Hepatic stellate cell (primary cell): ENCODE measurements at regions not wholly inside any gene's neighbourhood (a gene's known extent, or its start where the extent isn't known, plus 50 kb on each side); places are given as distances from the start of the nearest gene placed in this dataset.
"Not testable (repeated sequence)": the region's sequence is repeated elsewhere in the genome, so short reads cannot be mapped to it uniquely, and the experiment has no call there.

Source experiments
- DNase-seq: peaks from one replicate; pipeline ENCODE4 v3.0.0; 2011; ENCODE audit warnings: low spot score

- not testable (repeated sequence) for DNase-seq
Observed at GRCh38 chr5:12573916-12574297, 669.7 kb upstream of the CTNND2 start.

DNA sequence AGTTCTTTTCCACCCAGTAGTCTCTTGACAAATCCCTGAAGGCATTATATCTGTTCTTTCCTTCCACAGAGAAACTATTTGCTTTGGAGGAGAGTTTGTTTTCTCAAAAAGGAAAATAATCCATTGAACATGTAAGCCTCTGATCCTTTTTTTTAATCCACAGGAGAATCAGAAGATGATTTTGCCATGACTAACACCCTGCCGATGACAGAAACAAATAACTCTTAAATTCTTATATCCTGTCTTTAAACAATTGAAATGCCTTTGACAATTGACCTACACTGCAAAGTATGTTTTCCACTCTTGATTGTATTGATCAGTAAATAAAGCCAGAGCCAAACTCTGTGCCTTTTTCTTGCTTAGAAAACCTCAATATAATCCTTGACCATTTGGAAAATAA, 666.4 kb upstream of the CTNND2 start:
- DNase-seq, result no peak

GRCh38 chr5:12566441-12566840, 662.2 kb upstream of the CTNND2 start:
- DNase-seq, result no peak

DNA sequence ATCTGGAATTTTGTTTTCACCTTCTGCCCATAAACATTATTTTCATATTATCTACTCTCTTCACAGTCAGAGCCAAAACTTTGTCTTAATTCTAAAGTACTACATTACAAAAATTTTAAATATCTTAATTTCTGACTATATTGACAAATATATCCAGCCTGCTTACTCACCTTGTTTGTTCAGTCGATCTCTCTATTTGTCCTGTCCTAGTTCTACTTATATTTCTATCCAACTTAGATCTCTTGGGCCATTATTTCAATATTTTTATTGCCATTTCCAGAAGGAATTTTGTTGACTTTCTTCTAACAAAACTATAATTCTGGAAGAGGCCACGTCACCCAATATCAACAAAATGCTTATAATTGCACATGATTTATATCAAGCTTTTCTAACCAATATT, 652.8 kb upstream of the CTNND2 start:
- no peak for DNase-seq

- DNase-seq, result no peak
Observed at GRCh38 chr5:12526113-12526512, 621.9 kb upstream of the CTNND2 start.

DNA sequence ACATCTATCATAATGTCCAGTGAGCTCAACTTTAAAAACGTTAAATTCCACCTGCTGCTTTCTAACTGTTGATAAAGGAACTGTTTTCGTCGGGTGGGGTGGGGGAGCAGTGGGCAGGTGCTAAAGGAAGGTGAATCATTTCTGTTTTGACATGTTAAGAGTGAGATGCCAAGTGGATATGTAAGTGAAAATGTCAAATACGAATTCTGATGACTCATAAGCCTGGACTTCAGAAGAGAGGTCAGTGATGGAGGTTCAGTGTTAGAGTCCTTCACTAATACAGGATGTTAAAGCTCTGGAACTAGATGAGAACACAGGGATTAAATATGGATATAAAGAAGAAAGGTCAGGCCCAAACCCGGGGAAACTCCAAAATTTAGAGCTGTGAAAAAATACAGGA, 617.9 kb upstream of the CTNND2 start:
- DNase-seq, result no peak

- not testable (repeated sequence) for DNase-seq
Observed at GRCh38 chr5:12504983-12505382, 600.7 kb upstream of the CTNND2 start.

DNA sequence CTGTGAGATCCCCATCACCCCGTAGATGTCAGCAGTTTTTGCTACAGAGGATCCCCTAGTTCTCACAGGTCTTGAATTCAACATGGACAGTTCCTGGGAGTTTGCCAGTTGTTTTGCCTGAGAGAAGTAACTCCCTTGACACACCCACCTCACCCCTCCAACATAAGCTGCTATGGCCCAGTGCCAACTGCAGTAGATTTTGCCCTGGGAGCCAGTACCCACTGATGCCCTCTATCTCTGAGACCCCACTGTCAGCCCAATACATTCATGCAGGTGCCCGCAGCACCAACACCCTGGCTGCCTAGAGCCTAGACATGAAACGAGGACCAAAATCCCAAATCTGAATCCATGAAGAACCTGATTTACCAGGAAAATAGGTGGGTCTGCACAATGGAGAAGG, 583.9 kb upstream of the CTNND2 start:
- DNase-seq, result no peak

GRCh38 chr5:12480487-12480886, 576.2 kb upstream of the CTNND2 start:
- DNase-seq, result no peak

GRCh38 chr5:12477554-12477953, 573.3 kb upstream of the CTNND2 start:
- no peak for DNase-seq

GRCh38 chr5:12467799-12468198, 563.6 kb upstream of the CTNND2 start:
- DNase-seq, result no peak

DNA sequence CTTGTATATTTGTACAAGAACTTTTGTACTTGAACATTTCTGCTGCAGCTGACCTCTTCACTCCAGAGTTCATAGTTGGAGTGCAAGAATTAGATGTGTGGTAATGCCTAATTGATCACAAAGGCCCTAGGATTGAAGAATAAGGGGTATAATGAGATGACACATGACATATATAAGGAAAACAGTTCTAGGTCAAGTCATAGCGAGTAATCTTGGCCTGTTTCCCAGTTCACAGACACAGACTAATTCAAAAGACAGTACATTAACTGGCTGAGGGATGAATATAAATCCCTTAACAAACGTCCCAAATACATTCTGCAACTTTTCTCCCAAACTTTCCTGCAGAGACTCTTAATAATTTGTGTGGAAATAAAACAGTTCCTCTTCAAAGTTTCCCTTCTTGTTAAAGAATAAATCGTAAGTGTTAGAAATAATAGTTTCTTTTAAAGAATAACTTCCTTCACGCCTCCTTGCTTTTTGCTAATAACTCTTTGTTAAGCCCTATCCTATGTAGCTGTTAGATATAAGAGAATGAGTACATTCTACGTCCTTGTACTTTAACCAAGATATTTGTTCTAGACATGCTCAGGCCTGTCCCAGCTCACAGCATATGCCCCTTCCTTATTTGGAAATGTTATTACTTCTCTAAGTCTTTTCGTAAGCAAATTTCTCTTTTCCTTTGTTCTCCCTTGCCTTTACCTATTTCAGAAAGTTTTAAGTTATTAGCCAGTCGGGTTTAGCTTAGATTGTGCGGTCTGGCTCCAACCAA, 556.4 kb upstream of the CTNND2 start:
- no peak for DNase-seq

- no peak for DNase-seq
Observed at GRCh38 chr5:12459326-12459725, 555.1 kb upstream of the CTNND2 start.

DNA sequence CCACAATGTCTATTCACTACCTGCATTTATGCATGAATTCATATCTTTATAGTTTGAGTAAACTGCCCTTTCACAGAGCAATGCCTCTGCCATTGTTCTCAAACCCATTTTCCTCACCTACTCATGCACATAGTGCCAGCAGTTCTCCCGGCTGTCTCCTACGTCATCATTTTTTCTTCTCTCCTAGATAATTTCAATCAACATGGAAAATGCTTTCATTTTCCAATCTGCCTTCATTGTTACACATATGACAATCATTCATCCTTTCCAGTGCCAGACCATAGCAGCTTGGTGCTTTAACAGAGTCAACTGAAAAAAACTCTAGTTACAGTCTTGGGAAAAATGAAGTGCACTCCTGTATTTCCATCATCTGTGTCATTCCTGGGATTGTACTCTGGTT, 514.8 kb upstream of the CTNND2 start:
- DNase-seq, result no peak

- no peak for DNase-seq
Observed at GRCh38 chr5:12413585-12413984, 509.3 kb upstream of the CTNND2 start.

DNA sequence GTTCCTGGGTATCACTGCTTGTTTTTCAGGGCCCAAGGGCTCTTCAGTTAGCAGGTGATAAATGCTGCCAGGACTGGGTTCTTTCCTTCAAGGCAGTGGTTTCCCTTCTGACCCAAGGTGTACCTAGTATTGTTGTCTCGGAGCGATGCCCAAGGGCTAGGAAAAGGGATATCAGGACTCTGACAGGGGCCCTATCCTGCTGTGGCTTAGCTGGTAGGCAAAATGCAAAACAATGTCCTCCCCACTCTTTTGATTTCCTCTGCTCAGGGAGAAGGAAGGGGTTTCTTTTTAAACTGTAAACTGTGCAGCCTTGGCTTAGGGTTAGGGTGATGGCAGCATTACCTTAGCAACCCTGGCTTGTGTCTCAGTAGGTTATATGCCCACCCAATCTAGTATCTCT, 508.8 kb upstream of the CTNND2 start:
- DNase-seq, result no peak

GRCh38 chr5:12399868-12400267, 495.6 kb upstream of the CTNND2 start:
- no peak for DNase-seq

- DNase-seq, result no peak
Observed at GRCh38 chr5:12392246-12392645, 488.0 kb upstream of the CTNND2 start.

GRCh38 chr5:12385095-12385494, 480.8 kb upstream of the CTNND2 start:
- no peak for DNase-seq

- DNase-seq, result no peak
Observed at GRCh38 chr5:12384005-12384404, 479.8 kb upstream of the CTNND2 start.

DNA sequence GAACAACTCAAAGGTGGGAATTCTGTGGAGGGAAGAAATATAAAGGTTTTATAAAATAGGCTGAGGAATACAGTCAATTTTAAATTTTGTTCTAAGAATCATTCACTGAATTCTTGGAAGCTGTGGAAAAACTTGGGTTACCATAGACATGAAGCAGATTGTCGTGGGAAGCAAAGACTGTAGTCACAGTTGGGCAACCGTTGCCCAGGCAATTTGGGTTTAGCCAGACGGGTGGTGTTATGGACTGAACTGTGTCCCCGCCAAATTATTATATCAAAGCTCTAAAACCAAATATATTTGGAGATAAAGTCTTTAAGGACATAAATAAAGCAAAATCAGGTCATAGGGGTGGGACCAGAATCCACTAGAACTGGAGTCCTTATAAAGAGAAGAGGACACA, 463.7 kb upstream of the CTNND2 start:
- no peak for DNase-seq

DNA sequence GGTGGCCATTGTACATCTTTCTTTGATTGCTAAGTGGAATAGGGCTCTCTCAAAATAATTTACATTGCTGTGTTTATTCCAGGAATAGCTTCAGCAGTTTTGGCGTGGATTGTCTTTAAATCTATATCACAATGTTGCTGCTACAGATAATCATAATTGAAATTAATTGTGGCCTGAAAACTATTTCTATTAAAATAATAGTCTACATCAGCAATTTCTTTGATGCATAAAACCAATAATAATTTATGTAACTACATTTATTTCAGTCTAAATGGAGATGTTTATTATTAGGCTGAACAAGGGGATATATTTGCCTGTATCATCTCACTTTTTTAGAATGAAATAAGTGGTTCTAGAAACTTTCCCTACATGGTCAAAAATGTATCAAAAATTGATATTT, 456.0 kb upstream of the CTNND2 start:
- no peak for DNase-seq

DNA sequence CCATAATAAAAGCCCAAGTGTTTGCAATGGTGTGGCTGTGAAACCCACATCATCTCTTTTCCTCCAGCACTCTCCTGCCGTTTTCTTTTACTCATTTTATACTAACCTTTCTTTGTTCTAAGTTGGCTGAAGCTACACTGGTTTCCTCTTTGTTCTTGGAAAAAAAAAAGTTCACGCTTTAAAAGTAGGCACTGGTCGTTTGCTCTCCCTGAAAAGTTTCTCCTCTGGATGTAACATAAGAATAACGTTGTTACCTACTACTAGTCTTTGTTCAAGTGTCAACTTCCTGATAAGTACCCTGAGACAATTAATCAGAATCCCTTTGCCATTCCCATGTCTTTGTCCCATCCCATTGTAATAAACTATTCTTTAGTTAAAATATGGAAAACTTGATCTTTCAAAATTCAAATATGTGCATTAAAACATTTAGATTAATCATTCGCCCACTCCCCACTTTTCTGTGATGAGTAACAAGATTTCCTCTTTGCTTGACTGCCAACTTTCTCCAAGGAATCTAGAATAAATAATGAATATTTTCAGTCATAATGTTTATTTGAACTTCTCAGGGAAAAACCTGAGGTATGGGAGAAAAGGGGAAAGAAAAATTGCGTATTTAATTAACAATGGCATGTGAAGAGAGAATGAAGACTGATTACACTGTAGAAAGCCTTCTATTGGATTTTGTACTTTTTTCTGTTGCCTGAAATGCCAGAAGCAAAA, 454.3 kb upstream of the CTNND2 start:
- DNase-seq, result no peak

DNA sequence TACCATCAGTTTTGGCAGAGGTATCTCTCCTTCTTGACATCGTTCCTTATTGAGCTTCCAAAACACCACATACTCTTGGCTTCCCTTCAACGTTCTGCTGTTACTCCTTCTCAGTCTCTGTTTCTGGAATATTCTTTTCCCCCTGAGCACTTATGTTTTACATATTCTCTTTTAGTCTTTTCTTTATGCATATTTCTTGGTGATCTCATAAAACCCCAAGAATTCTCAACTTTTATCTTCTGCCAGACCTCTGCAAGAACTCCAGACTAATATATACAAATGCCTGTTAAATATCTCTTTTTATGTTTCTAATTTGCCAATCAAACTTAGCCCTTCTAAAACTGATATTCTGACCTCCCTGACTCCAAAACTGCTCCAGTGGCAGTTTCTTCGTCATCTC, 453.4 kb upstream of the CTNND2 start:
- DNase-seq, result no peak
